ENCODE measurements at regions not wholly inside any gene's neighbourhood (a gene's known extent, or its start where the extent isn't known, plus 50 kb on each side); places are given as distances from the start of the nearest gene placed in this dataset.
A peak's percentile ranks its signal among the peaks of the same experiment; 100 is the strongest.
"Not testable (repeated sequence)": the region's sequence is repeated elsewhere in the genome, so short reads cannot be mapped to it uniquely, and the experiment has no call there.

DNA sequence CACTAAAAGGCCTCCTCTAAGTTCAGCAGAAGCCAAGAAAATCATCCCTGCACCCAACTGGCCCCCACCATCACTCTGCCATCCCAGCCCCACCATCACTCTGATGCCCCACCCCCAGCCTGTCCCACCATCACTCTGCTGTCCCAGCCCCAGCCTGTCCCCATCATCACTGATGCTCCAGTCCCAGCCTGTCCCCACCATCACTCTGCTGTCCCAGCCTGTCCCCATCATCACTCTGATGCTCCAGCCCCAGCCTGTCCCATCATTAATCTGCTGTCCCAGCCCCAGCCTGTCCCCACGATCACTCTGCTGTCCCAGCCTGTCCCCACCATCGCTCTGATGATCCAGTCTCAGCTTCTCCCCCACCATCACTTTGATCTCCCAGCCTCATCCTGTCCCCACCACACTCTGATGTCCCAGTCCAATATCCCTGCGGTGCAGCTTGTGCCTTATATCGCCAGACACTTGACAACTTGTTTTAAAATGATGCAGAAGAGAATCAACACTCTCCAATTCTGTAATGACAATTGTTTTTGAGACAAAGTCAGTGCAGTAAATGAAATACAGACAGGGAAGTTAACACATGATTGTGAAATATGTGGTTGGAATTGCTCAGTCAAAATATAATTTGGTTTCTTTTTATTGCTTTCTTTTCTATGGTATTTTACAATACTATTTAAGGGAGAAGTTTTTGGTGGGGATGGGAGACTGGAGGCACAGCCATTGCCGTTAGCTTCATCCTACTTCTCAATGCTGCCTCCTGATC is 100.8 kb downstream of the TNFAIP3 start:
- intact Hi-C loops (cut with DNase I), result no loop called here
- DNase-seq (ENCODE audit: low spot score) (no peak), ATAC-seq (peak; percentile 75)

DNA sequence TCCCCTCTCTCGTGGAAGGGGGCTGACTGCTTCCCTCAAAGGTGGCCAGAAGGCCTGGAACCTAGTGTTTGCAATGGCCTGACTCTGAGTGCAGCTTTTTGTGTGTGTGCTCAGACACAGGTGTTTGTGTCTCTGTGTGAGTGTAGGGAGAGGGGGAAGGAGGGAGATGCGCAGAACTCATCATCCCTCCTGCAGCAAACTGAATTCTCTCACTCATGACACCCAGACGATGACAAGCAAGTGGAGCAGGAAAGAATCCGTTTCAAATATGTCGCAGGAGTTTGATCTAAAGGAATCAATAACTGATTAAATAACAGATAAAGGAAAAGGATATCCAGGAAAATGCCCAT is 101.4 kb downstream of the TNFAIP3 start:
- intact Hi-C loops (cut with DNase I), result no loop called here
- ATAC-seq (no peak), DNase-seq (ENCODE audit: low spot score) (no peak)

DNA sequence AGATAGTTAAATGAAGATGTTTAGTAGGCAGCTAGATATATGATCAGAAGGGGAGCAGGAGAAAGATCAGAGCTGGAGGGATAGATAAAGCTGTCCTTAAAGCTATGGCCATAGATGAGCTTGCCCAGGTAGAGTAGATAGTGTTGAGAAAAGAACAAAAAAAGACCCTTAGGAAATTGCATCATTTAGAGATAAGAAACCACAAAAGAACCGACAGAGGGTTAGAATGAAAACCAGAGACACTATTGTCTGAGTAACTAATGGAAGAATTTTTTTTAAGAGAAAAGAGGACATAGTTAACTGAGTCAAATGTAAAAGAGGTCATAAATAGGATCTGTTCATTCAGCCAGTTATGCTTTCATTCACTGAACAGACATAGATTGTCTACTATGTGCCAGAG is 101.8 kb downstream of the TNFAIP3 start:
- intact Hi-C loops (cut with DNase I), result no loop called here
- no peak for DNase-seq (ENCODE audit: low spot score)

DNA sequence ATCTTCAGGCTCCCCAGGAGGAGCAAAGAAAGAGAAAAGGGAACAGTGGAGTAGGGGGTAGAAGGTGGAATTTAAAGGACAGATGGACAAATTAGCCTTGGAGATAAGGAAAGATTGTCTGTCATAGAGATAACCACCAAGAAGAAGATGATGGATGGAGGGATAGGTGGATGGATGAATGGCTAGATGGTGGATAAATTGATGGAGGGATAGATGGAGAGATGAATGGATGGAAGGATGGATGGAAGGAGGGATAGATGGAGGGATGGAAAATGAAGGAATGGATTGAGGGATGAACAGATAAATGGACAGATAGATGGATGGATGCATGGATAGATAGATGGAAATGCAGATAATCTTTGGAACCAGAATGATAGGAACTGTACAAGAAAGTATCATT is 102.8 kb downstream of the TNFAIP3 start:
- no peak for ATAC-seq
- intact Hi-C loops (cut with DNase I), result no loop called here

More for the DNA sequence above, 101.8 kb downstream of the TNFAIP3 start:
- ATAC-seq, result no peak

DNA sequence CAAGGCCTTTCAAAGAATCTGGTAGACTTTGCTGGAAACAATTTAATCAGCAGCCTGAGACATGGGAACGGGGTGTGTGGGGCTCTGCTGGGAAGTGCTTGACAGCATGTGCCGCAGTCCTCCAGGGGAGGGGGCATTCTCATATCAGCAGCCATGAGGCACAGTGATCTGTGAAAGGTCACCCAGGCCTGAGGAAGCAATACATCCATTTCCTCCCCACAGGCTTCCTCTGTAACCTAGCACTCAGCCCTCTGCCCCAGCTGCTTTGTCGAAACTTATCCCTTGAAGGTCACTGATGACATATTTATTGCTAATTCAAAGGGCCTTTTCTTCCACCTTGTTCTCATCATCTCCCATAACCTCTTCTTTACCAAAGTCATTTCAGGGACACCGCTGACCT is 103.3 kb downstream of the TNFAIP3 start:
- no peak for DNase-seq (ENCODE audit: low spot score)
- intact Hi-C loops (cut with DNase I), result no loop called here
- ATAC-seq, result no peak

More for the DNA sequence above, 102.8 kb downstream of the TNFAIP3 start:
- no peak for DNase-seq (ENCODE audit: low spot score)

DNA sequence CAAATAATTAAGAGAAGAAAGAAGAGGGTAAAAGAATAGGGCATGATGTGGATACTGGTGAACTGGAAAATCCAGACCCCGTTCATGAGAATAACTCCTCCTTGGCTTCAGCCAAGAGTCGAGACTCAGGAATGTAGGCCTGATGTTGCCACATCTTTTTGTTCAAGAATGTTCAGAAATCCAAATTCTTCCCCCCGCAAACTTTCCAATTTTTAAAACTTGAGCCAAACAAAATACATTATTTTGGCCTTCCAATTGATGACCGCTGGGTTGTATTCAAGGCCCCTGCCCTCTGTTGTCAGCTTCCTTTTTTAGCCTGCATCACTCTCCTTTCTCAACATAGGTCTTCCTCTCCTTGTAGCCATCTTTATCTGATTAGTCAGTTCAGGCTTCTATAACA is 106.1 kb downstream of the TNFAIP3 start:
- DNase-seq (ENCODE audit: low spot score) (no peak), ATAC-seq (peak; percentile 79)
- intact Hi-C loops (cut with DNase I), result no loop called here

DNA sequence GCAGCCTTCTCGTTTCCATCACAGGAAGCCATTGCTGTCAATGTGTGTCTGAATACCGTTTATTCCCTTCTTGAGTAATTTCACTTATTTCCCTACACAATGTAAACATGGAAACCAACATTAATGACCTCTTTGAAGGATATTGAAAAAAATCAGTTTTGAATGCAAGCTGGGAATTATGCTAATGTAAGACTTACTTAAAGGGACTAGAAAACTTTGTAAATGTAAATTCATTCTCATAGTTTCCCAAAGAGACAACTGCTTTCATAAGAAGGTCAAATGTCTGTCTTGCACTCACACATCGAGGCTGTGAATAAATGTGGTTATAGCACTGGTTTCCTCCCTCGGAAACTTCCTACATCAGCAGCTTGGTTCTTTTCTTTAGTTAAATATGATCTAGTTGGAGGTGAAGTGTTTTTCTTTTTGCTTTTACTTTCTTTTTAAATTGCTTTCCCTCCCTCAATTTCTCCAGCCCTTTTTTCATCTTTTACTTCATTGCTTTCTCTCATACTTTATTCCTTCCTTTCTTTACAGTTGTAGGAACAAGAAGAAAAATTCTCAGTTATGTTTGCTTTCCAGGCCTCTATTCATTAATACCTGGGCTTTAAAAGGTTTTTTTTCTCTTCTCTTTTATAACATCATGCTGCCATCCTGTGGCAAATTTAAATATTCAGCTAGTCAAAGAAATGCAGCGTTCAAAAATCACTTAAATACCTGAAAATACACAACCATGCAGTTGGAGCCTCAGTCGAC is 108.3 kb downstream of the TNFAIP3 start:
- ATAC-seq (no peak), DNase-seq (ENCODE audit: low spot score) (no peak)
- intact Hi-C loops (cut with DNase I), result no loop called here

DNA sequence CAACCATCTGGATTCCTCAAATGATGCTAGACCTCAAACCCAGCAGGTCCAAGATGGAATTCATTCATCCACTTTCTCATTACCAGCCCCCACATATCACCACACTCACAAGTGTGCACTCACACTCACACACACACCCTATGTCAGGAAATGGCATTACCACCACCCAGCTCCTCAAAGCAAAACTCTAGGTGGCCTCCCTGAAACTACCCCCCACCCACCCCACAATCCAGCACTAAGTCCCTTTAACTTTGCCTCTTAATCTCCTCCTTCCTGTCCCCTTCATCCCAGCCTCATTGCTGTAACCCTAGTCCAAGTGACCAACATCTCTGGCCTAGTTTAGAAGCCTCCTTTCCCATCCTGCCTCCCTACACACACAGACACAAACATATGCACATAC is 109.4 kb downstream of the TNFAIP3 start:
- ATAC-seq, result no peak
- intact Hi-C loops (cut with DNase I), result no loop called here
- DNase-seq (ENCODE audit: low spot score), result no peak

DNA sequence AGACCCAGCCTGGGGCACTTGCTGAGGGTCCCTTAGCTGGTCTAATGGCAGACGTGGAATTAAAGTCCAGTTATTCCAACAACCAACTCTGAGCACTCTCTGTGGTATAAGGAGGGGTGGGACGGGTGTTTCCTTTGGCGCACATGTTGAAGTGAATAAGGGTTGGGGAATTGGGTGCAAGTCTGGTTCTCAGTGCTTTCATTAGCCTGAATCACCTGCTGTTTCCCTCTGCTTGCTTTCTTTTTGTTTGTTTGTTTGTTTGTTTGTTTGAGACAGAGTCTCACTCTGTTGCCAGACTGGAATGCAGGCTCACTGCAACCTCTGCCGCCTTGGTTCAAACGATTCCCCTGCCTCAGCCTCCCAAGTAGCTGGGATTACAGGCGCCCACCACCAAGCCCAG is 110.1 kb downstream of the TNFAIP3 start:
- ATAC-seq, result no peak
- DNase-seq (ENCODE audit: low spot score), result no peak
- intact Hi-C loops (cut with DNase I), result no loop called here

DNA sequence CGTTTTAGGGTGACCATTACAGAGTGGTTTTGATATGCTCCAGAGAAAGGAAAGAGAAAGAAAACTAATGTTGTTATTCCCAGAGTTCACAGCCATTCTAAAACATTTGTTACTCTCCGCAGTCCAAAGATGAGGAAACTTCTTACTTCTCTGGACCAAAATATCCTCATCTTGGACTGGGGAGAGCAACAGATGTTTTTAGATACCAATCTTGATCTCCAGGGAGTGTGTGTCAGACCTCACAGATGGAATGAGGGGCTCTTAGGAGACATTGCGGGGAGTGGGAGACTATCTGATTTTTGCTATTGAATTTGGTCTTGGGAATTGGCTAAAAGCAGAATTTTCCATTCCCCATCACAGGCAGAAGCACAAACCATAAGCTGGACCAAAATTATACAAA is 110.8 kb downstream of the TNFAIP3 start:
- peak; percentile 39 for ATAC-seq
- no peak for DNase-seq (ENCODE audit: low spot score)
- intact Hi-C loops (cut with DNase I), result no loop called here

DNA sequence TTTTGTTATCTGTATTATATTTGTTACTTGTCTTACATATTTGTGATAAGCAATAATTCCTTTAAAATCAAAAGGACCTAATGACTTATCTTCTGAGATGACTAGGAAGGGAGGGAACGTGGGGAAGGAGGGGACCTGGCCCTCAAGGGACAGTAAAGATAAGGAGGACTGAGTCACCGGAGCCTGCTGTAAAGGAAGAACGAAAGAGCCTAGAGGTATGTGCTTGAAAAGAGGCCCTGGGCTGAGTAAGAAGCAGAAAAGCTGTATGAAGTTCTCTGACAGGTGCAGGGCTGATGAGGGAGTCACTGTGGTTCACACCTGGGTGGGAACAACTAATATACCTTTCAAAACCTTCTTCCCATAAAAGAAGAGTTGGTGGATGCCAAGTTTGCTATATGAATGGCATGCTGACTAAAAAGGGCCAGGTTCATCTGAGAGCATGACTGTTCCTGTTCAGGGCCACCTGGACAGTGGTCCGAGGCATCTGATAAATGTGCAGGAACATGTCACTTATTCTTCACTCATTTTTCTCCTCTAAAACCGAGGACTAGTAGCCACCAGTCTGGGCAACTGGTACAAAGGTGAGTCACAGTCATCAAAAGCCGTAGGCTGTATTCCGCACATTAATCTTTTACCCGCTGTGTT is 111.3 kb downstream of the TNFAIP3 start:
- intact Hi-C loops (cut with DNase I), result no loop called here
- no peak for DNase-seq (ENCODE audit: low spot score)
- no peak for ATAC-seq

DNA sequence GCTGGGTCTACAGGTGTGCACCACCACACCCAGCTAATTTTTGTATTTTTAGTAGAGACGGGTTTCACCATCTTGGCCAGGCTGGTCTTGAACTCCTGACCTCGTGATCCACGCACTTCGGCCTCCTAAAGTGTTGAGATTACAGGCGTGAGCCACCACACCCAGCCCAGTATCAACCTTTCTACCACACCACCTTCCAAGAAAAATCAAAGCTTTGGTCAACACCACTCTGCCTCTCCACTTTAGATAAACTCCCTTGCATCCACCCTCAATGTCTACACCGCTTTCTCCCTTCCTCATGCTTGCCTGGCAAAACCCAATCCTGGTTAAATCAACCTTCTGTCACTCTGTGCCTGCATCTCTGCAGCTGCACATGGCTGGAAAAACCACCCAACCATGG is 112.2 kb downstream of the TNFAIP3 start:
- ATAC-seq; DNase-seq (ENCODE audit: low spot score); intact Hi-C loops (cut with DNase I): not testable (repeated sequence)

DNA sequence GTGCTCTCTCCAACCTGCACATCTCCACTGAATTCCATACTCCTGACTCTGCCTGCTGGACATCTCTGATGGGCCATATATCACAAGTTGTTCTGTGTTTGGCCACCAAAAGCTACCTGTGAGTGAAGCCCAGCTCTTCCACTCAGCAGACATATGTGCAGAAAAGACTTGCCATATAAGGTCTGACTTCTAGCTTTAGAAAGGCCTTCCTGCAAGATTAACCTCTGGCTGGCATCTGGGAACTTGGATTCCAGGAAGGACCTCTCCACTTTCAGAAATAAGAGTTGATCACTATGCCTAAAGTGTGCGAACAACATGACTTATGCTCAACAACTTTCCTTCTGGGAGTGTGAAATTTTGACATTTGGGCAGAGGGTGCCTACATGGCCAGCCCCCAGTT is 113.7 kb downstream of the TNFAIP3 start:
- DNase-seq (ENCODE audit: low spot score) (no peak), ATAC-seq (no peak)
- intact Hi-C loops (cut with DNase I), result no loop called here

DNA sequence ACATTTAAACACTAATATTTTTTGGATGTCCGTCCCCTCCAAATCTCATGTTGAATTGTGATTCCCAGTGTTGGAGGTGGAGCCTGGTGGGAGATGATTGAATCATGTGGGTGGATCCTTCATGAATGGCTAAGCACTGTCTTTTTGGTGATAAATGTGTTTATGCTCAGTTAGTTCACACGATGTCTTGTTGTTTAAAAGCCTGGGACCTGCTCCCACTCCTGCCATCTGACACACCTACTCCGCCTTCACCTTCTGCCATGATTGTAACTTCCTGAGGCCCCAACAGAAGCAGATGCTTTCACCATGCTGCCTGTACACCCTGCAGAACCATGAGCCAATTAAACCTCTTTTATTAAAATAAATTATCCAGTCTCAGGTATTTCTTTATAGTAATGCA is 114.7 kb downstream of the TNFAIP3 start:
- ATAC-seq (no peak), DNase-seq (ENCODE audit: low spot score) (no peak)
- intact Hi-C loops (cut with DNase I), result no loop called here

DNA sequence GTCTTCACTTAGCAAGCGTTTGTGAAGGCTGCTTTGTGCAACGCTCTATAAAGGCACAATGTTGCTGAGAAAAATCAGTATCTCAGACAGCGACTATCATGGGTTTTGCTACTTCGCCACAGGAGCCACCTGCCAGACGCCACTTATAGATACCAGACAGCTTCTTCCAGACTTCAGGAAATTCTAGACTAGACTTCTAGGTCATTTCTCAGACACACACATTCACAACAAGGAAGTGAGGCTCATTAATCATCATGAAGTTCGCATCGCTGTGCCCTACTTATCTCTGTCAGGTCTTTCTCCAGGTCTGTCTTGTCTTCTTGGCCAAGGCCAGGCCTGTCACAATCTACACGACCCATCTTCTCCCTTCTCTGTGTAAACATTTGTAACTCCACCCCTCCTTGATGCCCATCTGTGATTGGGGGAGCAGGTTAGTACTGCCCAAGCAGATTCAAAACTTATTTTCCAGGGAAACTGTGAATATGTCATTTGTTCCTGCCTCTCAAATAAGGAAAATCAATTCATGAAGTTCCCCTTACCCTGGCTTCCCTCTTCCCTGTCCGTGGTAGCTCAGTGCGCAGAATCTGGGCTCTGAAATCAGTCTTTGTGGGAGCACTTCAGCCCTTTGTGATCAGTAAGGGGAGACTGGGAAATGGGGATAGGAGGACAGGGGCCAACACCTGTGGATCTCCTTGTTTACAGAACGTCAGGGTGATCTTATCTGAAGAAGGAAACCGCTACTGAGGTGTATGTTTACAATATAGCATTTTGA is 115.5 kb downstream of the TNFAIP3 start:
- intact Hi-C loops (cut with DNase I), result no loop called here
- ATAC-seq (no peak), DNase-seq (ENCODE audit: low spot score) (no peak)

DNA sequence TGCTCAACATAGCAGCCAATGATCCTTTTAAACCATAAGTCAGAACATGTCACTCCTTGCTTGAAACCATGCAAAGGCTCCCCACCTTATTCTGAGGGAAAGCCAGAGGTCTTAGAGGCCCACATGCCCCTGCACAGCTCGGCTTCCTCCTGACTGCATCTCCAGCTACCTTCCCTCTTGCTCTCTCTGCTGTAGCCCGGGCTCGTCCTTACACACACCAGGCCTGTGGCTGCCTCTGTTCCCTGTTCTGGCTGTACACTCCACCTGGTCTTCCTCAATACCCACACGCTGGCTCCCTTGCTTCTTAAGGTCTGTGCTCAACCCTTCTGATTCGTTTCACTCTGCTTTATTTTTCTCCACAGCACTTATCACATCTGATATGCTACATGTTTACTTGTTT is 116.2 kb downstream of the TNFAIP3 start:
- ATAC-seq, result no peak
- intact Hi-C loops (cut with DNase I), result no loop called here
- DNase-seq (ENCODE audit: low spot score), result no peak

DNA sequence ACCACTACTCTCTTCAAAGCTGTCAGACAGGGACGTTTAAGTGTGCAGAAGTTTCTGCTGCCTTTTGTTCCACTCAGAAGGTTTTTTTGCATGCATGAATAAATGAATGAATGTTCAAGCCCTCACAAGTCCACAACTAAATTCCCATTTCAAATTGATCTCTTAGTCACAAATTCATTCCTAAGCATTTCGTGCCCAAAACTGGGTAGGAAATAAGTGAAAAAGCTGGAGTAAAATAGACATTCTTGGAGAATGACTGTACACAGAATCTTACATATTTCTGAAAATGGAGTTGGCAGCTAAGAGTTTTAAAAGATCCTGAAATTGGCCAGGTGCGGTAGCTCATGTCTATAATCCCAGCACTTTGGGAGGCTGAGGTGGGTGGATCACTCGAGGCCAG is 117.6 kb downstream of the PERP start:
- no peak for DNase-seq (ENCODE audit: low spot score)
- ATAC-seq, result no peak
- intact Hi-C loops (cut with DNase I), result no loop called here

DNA sequence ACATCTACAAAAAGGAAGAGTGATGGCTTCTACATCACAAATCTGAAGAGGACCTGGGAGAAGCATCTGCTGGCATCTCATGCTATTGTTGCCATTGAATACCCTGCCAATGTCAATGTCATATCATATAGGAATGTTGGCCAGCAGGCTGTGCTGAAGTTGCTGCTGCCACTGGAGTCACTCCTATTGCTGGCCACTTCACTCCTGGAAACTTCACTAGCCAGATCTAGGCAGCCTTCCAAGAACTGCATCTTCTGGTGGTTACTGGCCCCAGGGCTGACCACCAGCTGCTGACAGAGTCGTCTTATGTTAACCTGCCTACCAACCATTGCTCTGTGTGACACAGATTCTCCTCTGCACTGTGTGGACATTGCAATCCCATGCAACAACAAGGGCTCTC is 111.8 kb downstream of the PERP start:
- no peak for ATAC-seq
- intact Hi-C loops (cut with DNase I), result no loop called here
- DNase-seq (ENCODE audit: low spot score), result no peak

DNA sequence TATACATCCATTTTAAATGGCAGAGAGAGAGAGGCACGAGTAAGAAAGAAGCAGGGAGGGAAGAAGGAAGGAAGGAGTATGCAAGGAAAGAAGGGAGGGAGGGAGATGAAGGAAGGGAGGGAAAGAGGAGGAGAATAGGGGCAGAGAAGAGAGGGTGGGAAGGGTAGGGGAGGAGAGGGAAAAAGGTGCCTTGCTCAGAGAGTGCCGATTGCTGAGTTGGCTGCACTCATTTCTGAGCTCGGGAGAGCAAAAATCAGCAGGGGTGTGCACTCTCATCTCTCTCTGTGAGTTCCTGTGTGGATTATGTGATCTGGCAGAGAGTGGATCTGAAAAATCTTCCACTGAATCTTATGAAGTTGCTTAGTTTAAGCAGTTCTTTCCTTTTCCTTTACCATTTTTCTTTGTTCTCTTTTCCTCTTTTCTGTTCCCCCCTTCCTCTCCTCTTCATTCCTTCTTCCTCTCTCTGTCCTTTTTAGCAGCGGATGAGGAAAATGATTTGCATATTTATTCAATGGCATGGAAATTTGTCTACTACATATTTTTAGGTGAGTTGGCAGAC is 108.7 kb downstream of the PERP start:
- no peak for ATAC-seq
- no peak for DNase-seq (ENCODE audit: low spot score)
- intact Hi-C loops (cut with DNase I), result no loop called here

All from sciatic nerve (tissue), 2 donors.